Keratinocyte (primary cell): ENCODE measurements at regions not wholly inside any gene's neighbourhood (a gene's known extent, or its start where the extent isn't known, plus 50 kb on each side); places are given as distances from the start of the nearest gene placed in this dataset.

Source experiments
- DNase-seq: peaks from one replicate; pipeline ENCODE4 v3.0.0-alpha.2; 2011; ENCODE audit warnings: low read depth, missing footprints, low spot score
- FAIRE-seq: peaks from 2 replicates; lab custom pipeline; 2011; peaks lifted over from hg19 to GRCh38; lab: Jason Lieb, UNC
- H2AFZ ChIP-seq: 2 replicates; pipeline ENCODE4 v1.6.0; 2012; ENCODE audit warnings: low read length, control low read depth, inconsistent platforms; ENCODE audit not compliant: control insufficient read depth
- H3K27ac ChIP-seq: 2 replicates; pipeline ENCODE4 v1.5.1; 2011; ENCODE audit warnings: low read length; ENCODE audit not compliant: control insufficient read depth, insufficient read depth
- H3K27me3 ChIP-seq: 3 replicates; pipeline ENCODE4 v1.6.0; 2011; ENCODE audit warnings: low read length; ENCODE audit not compliant: control insufficient read depth, insufficient read depth; ENCODE audit errors: extremely low read depth
- H3K36me3 ChIP-seq, 2 experiments: 2 replicates in 1 of 2; 3 replicates in 1 of 2; pipeline ENCODE4 v1.5.1; 2011; ENCODE audit warnings: low read length in 2 of 2, mild to moderate bottlenecking in 1 of 2; ENCODE audit not compliant: control insufficient read depth in 2 of 2, insufficient read depth in 2 of 2; ENCODE audit errors: extremely low read depth in 1 of 2
- H3K4me1 ChIP-seq: 3 replicates; pipeline ENCODE4 v1.5.1; 2011; ENCODE audit warnings: low read length; ENCODE audit not compliant: control insufficient read depth, insufficient read depth; ENCODE audit errors: extremely low read depth
- H3K4me2 ChIP-seq: 3 replicates; pipeline ENCODE4 v1.6.0; 2011; ENCODE audit warnings: low read depth, low read length; ENCODE audit not compliant: control insufficient read depth, insufficient read depth; ENCODE audit errors: extremely low read depth
- H3K4me3 ChIP-seq, 3 experiments: fragments of 200-600 bp in 1 of 3; sonication (generic) in 1 of 3; 2 replicates in 2 of 3; 3 replicates in 1 of 3; pipeline ENCODE4 v1.5.1; 2011 to 2016; ENCODE audit warnings: low read length in 3 of 3, mild to moderate bottlenecking in 3 of 3, control low read depth in 2 of 3, inconsistent platforms in 1 of 3, low read depth in 1 of 3, mixed read lengths in 1 of 3, mixed run types in 1 of 3, moderate library complexity in 1 of 3; ENCODE audit not compliant: control insufficient read depth in 2 of 3, insufficient read depth in 2 of 3; ENCODE audit errors: extremely low read depth in 1 of 3
- H3K79me2 ChIP-seq: 2 replicates; pipeline ENCODE4 v1.6.0; 2012; ENCODE audit warnings: low read length; ENCODE audit not compliant: control insufficient read depth, insufficient read depth
- H3K9ac ChIP-seq: 3 replicates; pipeline ENCODE4 v1.6.0; 2011; ENCODE audit warnings: low read length; ENCODE audit not compliant: control insufficient read depth, insufficient read depth; ENCODE audit errors: extremely low read depth
- H3K9me1 ChIP-seq: 3 replicates; pipeline ENCODE4 v1.6.0; 2011; ENCODE audit warnings: low read length; ENCODE audit not compliant: control insufficient read depth, insufficient read depth; ENCODE audit errors: extremely low read depth
- H3K9me3 ChIP-seq: 2 replicates; pipeline ENCODE4 v1.5.1; 2012; ENCODE audit warnings: low read depth, low read length; ENCODE audit not compliant: control insufficient read depth
- H4K20me1 ChIP-seq: 3 replicates; pipeline ENCODE4 v1.6.0; 2011; ENCODE audit warnings: low read length; ENCODE audit not compliant: control insufficient read depth, insufficient read depth; ENCODE audit errors: extremely low read depth
- EZH2 ChIP-seq: IDR thresholded peaks from one replicate; pipeline ENCODE4 v1.6.1; 2012; ENCODE audit warnings: inconsistent platforms, mild to moderate bottlenecking, low read length, moderate library complexity
- dilution Hi-C: fragments of 300-500 bp; cut with MboI; formaldehyde crosslinking; loops from one replicate; pipeline ENCODE4 v1.7.0; 2020; ENCODE audit warnings: low sequenced_read_pairs; ENCODE audit not compliant: extremely low pct_ligation_motif_present
- TF ChIP-seq, protein P1 (sequence below), 3 experiments: IDR thresholded peaks in 1 of 3; conservative IDR thresholded peaks in 1 of 3; optimal IDR thresholded peaks in 1 of 3; 2 replicates in 2 of 3; 3 replicates in 1 of 3; pipeline versions ENCODE3 to v1.5.1; 2011; ENCODE audit warnings: low read length in 3 of 3, mild to moderate bottlenecking in 3 of 3, moderate library complexity in 2 of 3, control low read depth in 1 of 3, inconsistent platforms in 1 of 3; ENCODE audit not compliant: insufficient read depth in 2 of 3; ENCODE audit errors: extremely low read depth in 1 of 3

DNA sequence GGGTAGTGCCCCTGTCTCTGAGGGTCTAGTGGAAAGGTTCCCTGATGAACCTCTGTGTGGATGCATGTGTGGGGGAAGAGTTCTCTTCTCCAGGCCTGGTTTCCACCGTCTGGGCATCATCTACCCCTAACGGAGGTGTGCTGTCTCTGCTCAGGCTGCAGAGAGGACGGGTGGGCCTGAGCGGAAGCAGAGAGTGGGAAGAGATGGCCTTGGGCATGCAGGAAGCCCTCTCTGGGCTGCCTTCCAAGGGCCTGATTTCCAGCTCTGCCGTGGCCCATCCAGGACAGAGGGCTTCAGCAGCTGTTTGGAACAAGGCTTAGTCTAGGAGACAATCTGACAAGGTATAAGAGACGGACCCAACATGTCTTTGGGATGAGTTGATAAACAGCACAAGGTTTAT lies 220.1 kb upstream of the DTNBP1 start:
- H3K79me2 ChIP-seq, result no peaks in the 10 kb centered on the region
- dilution Hi-C loops, result no loop called here
- no peak overlapping the region for H3K27ac ChIP-seq
- no peaks in the 10 kb centered on the region for H3K36me3 ChIP-seq
- H4K20me1 ChIP-seq, result no peaks in the 10 kb centered on the region
- peaks cover 20% of the 10 kb centered on the region for H3K4me1 ChIP-seq
- DNase-seq (no peak), FAIRE-seq (no peak)
- H2AFZ ChIP-seq, result no peak overlapping the region
- H3K27me3 ChIP-seq, result no peaks in the 10 kb centered on the region
- no peaks in the 10 kb centered on the region for H3K9me1 ChIP-seq
- H3K4me3 ChIP-seq, result no peak overlapping the region
- H3K9ac ChIP-seq, result no peak overlapping the region
- H3K9me3 ChIP-seq, result no peaks in the 10 kb centered on the region
- H3K4me2 ChIP-seq, result no peak overlapping the region
- TF ChIP-seq, protein P1, sequence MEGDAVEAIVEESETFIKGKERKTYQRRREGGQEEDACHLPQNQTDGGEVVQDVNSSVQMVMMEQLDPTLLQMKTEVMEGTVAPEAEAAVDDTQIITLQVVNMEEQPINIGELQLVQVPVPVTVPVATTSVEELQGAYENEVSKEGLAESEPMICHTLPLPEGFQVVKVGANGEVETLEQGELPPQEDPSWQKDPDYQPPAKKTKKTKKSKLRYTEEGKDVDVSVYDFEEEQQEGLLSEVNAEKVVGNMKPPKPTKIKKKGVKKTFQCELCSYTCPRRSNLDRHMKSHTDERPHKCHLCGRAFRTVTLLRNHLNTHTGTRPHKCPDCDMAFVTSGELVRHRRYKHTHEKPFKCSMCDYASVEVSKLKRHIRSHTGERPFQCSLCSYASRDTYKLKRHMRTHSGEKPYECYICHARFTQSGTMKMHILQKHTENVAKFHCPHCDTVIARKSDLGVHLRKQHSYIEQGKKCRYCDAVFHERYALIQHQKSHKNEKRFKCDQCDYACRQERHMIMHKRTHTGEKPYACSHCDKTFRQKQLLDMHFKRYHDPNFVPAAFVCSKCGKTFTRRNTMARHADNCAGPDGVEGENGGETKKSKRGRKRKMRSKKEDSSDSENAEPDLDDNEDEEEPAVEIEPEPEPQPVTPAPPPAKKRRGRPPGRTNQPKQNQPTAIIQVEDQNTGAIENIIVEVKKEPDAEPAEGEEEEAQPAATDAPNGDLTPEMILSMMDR (optimal IDR thresholded peaks at IDR 0.05 in 1 of 3, IDR thresholded peaks at IDR 0.05 in 1 of 3, conservative IDR thresholded peaks at IDR 0.05 in 1 of 3; ENCODE audit: extremely low read depth in 1 of 3, insufficient read depth in 2 of 3, low read length in 3 of 3), result no peak
- TF ChIP-seq EZH2, result no peak

DNA sequence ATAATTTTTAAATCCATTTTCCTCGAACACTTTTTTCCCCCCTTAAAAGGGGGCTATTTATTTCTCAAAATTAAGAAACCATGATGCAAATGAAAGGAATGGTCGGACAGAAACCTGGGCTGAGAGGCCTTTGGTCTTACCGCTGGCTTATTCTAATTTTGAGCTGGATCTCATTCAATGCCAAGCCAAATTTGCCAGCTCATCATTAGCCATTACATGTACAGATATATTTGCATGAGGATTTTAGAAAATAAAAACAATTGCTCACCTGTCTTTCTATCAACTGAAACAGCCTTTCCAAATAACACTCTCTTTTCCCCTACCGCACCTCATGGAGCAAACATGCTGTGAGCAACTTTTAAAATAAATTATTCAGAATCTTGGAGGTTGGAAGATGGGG lies 219.5 kb upstream of the DTNBP1 start:
- Histone ChIP-seq H3K9me3 (no peaks in the 10 kb centered on the region), H3K79me2 (no peaks in the 10 kb centered on the region), H3K4me3 (no peak overlapping the region), H3K9me1 (no peaks in the 10 kb centered on the region), H2AFZ (no peak overlapping the region), H3K36me3 (no peaks in the 10 kb centered on the region), H3K4me2 (no peak overlapping the region), H3K27ac (no peak overlapping the region), H3K27me3 (no peaks in the 10 kb centered on the region), H3K9ac (no peak overlapping the region), H3K4me1 (peaks cover 14% of the 10 kb centered on the region), H4K20me1 (no peaks in the 10 kb centered on the region)
- FAIRE-seq (no peak), DNase-seq (no peak)
- dilution Hi-C loops, result no loop called here
- TF ChIP-seq, protein P1 (optimal IDR thresholded peaks at IDR 0.05 in 1 of 3, IDR thresholded peaks at IDR 0.05 in 1 of 3, conservative IDR thresholded peaks at IDR 0.05 in 1 of 3; ENCODE audit: extremely low read depth in 1 of 3, insufficient read depth in 2 of 3, low read length in 3 of 3), result no peak
- TF ChIP-seq EZH2, result no peak
